Skeletal muscle cell (primary cell): ENCODE measurements at regions not wholly inside any gene's neighbourhood (a gene's known extent, or its start where the extent isn't known, plus 50 kb on each side); places are given as distances from the start of the nearest gene placed in this dataset.
"Not testable (repeated sequence)": the region's sequence is repeated elsewhere in the genome, so short reads cannot be mapped to it uniquely, and the experiment has no call there.

Experiments
- DNase-seq: peaks from one replicate; pipeline ENCODE4 v3.0.0-alpha.2; 2010; ENCODE audit warnings: low read depth
- H3K4me3 ChIP-seq: 2 replicates; pipeline ENCODE4 v1.5.1; 2011; ENCODE audit warnings: low read depth, mild to moderate bottlenecking, control low read depth, low read length, moderate library complexity

DNA sequence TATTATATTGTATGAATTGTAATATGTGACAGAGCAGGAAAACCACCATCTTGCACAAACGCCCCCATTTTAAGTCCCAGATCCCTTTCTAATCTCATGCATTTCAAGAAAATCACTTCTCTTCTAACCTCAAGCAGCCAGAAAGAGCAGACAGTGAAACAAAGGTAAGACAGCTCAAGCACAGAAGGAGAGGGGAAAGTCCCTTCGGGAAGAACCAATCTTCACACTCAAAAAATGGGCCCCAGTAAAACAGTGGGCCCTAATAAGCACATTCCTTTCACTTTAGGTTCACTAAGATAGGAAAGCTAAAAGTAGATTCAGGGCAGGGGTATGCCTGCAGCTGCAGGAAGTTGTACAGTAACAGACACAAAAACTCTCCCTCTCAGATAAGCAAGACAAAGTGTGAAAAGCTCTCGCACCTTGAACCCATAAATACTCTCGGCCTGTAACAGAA lies 1268.7 kb downstream of the SI start:
- DNase-seq: no peak
- no peak overlapping the region for H3K4me3 ChIP-seq

GRCh38 chr3:163786416-163786815 lies 1291.9 kb downstream of the SI start:
- DNase-seq: no peak
- no peak overlapping the region for H3K4me3 ChIP-seq

- no peak overlapping the region for H3K4me3 ChIP-seq
- no peak for DNase-seq
Observed at GRCh38 chr3:163785693-163786092, 1292.6 kb downstream of the SI start.

DNA sequence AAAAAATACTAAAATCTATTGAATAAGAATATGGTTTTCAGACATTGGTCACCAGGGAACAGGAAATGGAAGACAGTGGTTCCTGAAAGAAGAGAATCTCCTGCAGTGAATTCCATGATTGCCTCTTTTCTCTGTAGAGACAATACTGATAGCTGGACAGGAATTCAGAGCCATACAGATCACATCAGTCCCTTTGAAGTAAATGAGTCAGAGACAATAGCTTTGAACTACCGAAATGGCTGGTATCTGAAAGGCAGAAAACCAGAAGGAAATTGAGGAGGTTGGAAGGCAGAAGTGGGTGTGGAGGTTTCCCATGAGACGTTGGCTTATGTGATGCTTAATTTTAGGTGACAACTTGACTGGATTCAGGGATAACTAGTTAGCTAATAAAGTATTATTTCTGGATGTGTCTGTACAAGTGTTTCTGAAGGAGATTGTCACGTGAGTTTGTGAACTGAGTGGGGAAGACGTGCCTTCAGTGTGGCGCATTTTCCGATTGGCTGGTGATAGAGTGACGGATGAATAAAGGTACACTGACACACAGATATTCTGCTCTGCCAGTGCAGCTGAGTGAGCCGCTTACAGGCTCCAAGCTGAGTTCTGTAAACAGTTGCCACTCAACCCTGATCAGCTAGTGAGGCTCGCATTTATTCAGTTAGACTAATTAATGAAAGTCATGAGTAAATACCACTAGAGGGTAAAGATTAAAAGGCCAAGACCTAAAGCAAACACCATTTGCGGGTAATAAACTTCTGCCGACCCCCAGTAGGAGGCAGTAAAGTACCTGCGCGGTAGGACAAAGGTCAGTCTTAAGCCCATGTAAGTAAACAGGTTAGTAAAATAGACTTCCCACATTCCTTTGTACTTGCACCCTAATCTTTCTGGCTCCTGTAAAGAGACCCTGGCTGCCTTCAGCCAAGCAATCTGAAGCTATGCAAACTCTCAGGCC lies 1298.6 kb downstream of the SI start:
- no peak for DNase-seq
- no peak overlapping the region for H3K4me3 ChIP-seq

DNA sequence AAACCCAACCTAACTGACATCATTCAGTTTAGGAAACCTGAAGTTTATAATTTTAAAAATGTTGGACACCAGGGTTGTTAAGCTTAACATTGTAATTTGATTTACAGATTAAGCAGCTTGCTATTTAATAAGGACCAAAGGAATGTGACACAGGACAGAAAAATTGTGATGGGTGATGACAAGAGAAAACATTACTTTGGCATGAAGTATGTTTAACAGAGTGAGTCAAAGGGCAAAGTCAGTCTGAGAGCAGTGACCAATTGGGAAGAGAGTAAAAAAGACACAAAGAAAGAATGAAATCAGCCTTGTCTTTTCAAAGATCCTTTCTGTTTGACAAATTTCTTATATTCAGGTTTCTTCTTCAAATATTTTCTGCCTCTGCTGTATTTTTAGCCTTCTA lies 1301.6 kb downstream of the SI start:
- DNase-seq: no peak

DNA sequence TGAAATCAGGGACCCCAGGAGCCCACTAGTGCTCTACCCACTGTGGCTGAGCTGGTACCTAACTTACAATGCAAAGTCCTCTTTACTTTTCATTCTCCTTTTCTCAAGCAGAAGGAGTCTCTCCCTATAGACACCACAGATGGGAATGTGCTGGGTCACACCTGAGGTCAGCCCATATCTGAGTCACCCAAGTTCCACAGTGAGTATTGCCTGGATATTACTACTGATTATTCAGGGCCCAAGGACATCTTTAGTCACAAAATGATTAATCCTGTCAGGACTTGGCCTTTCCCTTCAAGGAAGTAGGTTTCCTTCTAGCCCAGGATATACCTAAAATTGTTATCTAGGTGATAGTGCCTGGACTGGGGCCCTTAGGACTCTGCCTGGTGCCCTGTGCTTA lies 1305.2 kb downstream of the SI start:
- H3K4me3 ChIP-seq: no peak overlapping the region
- DNase-seq: no peak

More for the DNA sequence above, 1301.6 kb downstream of the SI start:
- no peak overlapping the region for H3K4me3 ChIP-seq

DNA sequence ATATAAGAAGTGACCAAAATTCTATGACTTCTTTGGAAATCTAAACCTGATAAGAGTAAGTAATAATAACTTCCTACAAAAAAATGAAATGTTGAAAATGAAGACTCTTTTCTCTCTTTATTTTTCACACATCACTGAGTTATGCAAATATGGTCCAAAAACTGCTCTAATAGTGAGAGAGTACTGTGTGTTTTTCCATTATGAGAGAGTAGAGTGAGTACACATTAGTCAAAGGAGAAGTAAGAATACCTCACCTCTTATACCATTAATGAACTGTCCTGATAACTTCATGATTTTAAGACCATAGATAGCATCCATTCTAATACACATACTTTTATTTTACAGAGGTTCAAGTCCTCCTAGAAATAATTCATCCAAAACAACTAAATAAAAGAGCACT lies 1310.2 kb downstream of the SI start:
- H3K4me3 ChIP-seq: no peak overlapping the region
- no peak for DNase-seq

GRCh38 chr3:163766112-163766511 lies 1312.2 kb downstream of the SI start:
- DNase-seq: no peak
- no peak overlapping the region for H3K4me3 ChIP-seq

DNA sequence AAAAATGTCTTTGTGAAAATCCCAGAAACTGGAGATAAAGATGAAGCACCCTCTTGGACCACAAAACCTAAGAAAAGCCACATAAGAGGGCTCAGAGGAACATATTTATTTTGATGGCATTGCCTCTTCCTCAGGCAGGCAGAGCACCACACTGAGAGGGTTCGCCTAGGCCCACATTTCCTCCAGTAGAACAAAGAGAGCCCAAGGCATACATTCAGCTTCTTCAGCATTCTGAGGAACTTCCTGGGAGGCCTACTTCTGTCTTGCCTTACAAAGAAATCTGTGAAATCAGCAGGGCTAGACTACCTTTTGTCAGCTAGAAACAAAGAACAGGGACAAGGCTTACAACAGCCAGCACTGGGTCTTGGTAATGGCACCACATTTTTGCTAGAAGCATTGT lies 1325.3 kb downstream of the SI start:
- no peak for DNase-seq
- H3K4me3 ChIP-seq: no peak overlapping the region

DNA sequence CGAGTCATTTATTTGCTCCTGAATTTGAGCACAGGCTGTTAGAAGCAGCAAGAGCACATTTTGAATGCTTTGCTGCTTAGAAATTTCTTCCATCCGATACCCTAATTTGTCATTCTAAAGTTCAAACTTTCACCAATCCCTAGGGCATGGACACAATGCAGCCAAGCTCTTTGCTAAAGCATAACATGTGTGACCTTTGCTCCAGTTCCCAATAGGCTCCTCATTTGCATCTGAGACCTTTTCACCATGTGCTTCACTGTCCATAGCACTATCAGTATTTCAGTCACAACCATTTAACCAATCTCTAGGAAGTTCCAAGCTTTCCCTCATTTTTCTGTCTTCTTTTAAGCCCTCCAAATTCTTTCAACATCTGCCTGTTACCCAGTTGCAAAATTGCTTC lies 1333.1 kb downstream of the SI start:
- DNase-seq: no peak
- no peak overlapping the region for H3K4me3 ChIP-seq

DNA sequence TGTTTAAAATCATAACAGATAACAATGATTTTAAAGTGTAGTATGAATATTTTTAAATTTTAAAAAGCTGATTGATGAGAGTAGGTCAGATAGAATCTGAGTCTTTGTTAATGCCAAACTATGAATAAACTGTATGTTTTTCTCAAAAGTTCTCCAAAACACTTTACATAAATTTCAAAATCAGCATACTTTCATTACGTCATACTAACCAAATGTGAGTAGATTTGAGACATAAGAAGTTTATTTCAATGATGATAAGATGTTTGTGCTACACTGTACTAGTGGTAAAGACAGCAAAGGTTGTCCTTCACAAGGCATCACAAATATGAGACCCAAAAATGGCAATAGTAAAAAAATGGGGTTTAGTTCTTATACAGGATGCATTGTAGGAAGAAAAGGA lies 1342.9 kb downstream of the SI start:
- no peak overlapping the region for H3K4me3 ChIP-seq
- no peak for DNase-seq

DNA sequence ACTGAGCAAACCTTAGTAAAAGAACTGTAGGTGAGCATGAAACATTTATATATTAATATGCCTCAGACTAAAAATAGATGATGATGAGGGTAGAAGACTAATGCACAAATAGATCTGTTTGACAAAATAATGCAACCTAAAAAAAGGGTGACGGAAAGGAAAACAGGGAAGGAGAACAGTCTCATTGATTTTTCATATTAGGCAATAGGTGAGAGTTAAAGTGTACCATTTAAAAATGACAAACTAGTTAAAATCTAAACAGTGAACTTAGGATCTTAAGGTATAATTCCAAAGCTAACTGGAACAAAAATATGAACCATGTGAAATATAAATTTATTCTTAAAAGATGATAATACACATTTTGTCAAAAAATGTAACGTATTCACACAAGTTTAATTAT lies 1347.6 kb downstream of the SI start:
- no peak for DNase-seq
- no peak overlapping the region for H3K4me3 ChIP-seq

DNA sequence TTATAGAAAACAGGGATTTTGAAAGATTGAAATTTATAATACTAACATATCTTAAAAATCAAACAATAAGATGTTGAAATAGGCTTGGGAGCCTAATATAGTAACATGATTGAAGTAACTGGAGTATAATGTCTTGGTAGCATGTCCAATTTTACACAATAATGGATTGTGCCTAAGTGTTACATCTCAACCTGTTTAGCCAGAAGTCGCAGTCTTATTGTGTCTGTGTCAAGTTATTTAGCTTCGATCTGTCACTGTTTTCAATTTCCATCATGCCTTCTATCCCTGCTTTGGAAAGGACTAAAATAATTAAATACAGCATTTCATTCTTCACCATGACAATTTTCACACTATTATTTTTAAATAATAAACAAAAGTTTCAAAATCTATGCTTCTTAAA lies 1352.2 kb downstream of the SI start:
- H3K4me3 ChIP-seq: no peak overlapping the region
- no peak for DNase-seq

DNA sequence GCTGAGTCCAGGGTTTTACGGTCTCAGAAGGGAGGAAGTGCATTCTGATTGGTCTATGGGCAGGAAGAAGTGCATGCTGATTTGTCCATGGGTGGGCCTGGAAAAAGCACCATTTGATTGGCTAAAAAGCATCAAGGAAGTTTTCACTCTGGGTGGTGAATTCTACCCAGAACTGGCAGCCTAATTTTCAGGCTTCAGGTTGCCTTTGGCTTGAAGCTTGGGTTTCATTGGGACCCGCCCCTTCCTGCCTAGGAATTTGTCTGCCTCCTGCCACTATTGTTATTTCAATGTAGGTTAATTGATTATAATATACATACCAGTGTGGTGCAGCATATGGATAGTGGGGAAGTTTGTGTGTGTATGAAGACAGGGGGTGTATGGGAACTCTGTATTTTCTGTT lies 1355.9 kb downstream of the SI start:
- no peak for DNase-seq
- no peak overlapping the region for H3K4me3 ChIP-seq

- no peak for DNase-seq
- H3K4me3 ChIP-seq: no peak overlapping the region
Observed at GRCh38 chr3:163721596-163721995, 1356.7 kb downstream of the SI start.

- H3K4me3 ChIP-seq: no peak overlapping the region
- DNase-seq: no peak
Observed at GRCh38 chr3:163717377-163717776, 1360.9 kb downstream of the SI start.

- no peak for DNase-seq
- no peak overlapping the region for H3K4me3 ChIP-seq
Observed at GRCh38 chr3:163708428-163708827, 1369.9 kb downstream of the SI start.

DNA sequence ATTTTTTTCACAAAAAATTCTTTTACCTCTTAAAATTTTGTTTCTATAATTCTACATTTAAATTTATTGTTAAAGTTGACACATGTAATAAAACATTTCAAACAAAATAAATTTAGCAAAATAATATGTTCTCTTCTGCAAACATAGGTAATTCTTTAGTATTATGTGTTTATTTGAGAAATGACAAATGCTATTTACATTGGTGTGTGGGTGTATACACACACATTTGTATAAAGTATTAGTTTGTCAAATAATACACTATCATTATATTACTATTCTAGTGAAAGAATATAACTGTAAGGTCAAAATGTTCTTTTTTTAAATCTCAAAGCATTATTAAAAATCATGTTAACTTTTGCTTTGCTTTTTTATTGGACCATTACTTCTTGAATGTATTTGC lies 1370.6 kb downstream of the SI start:
- DNase-seq: no peak
- no peak overlapping the region for H3K4me3 ChIP-seq

DNA sequence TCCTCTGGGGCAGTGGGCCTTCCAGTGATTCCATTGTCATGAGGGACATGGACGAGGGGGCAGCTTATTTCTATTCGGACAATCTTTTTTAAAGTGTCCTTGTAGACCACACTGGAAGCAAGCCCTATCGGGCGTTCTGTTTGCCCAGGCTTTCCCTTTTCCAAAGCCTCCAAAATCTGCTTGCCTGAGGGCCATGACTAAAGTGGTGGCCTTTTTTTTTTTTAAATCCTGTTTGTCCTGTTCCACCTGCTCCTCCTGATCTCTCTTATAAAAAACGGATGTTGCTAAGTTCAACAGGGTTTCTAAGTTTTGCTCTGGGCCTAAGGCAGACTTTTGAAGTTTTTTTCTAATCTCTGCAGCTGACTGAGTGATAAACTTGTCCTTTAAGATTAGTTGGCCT lies 1380.1 kb downstream of the SI start:
- H3K4me3 ChIP-seq, DNase-seq: not testable (repeated sequence)

DNA sequence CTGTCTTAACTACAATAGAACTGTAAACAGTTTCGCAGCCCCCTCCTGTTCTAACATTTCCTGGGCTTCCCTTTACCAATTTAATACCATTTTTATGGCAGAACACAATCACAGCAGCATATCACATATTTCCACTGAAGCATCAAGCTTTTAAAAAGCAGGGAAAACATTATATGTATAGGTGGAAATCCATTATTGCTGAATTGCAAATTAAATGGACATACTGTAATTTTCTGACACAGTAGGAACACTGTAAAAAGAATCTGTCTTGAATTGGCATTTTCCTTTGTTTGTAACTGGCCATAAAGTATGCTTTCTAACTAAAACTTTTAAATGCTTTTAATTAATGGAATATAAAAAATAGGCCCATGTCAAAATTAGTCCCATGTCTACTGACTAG lies 1385.8 kb downstream of the SI start:
- no peak overlapping the region for H3K4me3 ChIP-seq
- no peak for DNase-seq

DNA sequence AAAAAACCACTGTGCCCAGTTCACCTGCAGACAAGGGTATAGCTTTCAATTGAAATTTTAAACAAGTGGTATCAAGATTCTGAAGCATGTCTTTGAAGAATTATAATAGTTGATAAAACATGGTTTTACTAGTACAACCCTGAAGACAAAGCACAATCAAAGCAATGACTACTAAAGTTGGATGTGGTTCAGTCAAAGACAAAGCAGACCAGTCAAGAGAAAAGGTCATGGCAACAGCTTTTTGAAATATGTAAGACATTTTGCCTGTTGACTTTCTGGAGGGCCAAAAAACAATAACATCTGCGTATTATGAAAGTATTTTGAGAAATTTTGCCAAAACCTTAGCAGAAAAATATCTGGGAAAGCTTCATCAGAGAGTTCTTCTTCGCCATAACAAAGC lies 1393.6 kb downstream of the SI start:
- no peak for DNase-seq
- no peak overlapping the region for H3K4me3 ChIP-seq
